GM18907 (cell line): ENCODE measurements at regions not wholly inside any gene's neighbourhood (a gene's known extent, or its start where the extent isn't known, plus 50 kb on each side); places are given as distances from the start of the nearest gene placed in this dataset.
"Not testable (repeated sequence)": the region's sequence is repeated elsewhere in the genome, so short reads cannot be mapped to it uniquely, and the experiment has no call there.

ENCODE experiments used
- ATAC-seq: cut with Tn5 transposase; IDR thresholded peaks from one replicate; pipeline ENCODE4 v1.9.1; 2021; ENCODE audit warnings: mild to moderate bottlenecking, moderate library complexity; ENCODE audit not compliant: unreplicated experiment

GRCh38 chr2:52097071-52097470 lies 1065.1 kb upstream of the NRXN1 start:
- no peak for ATAC-seq

GRCh38 chr2:52084759-52085158 lies 1052.8 kb upstream of the NRXN1 start:
- ATAC-seq = no peak

- no peak for ATAC-seq
Measured at GRCh38 chr2:52083214-52083613, 1051.3 kb upstream of the NRXN1 start.

- ATAC-seq = no peak
Measured at GRCh38 chr2:52082646-52083045, 1050.7 kb upstream of the NRXN1 start.

GRCh38 chr2:52079602-52080001 lies 1047.7 kb upstream of the NRXN1 start:
- ATAC-seq = no peak

GRCh38 chr2:52077159-52077558 lies 1045.2 kb upstream of the NRXN1 start:
- no peak for ATAC-seq

- no peak for ATAC-seq
Measured at GRCh38 chr2:52074130-52074719, 1042.3 kb upstream of the NRXN1 start.

- no peak for ATAC-seq
Measured at GRCh38 chr2:52072949-52073348, 1041.0 kb upstream of the NRXN1 start.

GRCh38 chr2:52070665-52071064 lies 1038.7 kb upstream of the NRXN1 start:
- no peak for ATAC-seq

- no peak for ATAC-seq
Measured at GRCh38 chr2:52064234-52064633, 1032.3 kb upstream of the NRXN1 start.

GRCh38 chr2:52054824-52055223 lies 1022.9 kb upstream of the NRXN1 start:
- no peak for ATAC-seq

- no peak for ATAC-seq
Measured at GRCh38 chr2:52036853-52037252, 1004.9 kb upstream of the NRXN1 start.

- ATAC-seq = no peak
Measured at GRCh38 chr2:52036024-52036423, 1004.1 kb upstream of the NRXN1 start.

GRCh38 chr2:52035391-52035790 lies 1003.5 kb upstream of the NRXN1 start:
- ATAC-seq = no peak

- no peak for ATAC-seq
Measured at GRCh38 chr2:52034706-52035105, 1002.8 kb upstream of the NRXN1 start.

- ATAC-seq = no peak
Measured at GRCh38 chr2:52022006-52022405, 990.1 kb upstream of the NRXN1 start.

GRCh38 chr2:52017646-52018235 lies 985.8 kb upstream of the NRXN1 start:
- no peak for ATAC-seq

GRCh38 chr2:52006821-52007366 lies 975.0 kb upstream of the NRXN1 start:
- not testable (repeated sequence) for ATAC-seq

GRCh38 chr2:52000151-52000855 lies 968.4 kb upstream of the NRXN1 start:
- no peak for ATAC-seq

GRCh38 chr2:51998890-51999289 lies 967.0 kb upstream of the NRXN1 start:
- no peak for ATAC-seq

- ATAC-seq = no peak
Measured at GRCh38 chr2:51997571-51997970, 965.6 kb upstream of the NRXN1 start.

GRCh38 chr2:51995293-51995692 lies 963.4 kb upstream of the NRXN1 start:
- ATAC-seq = no peak
